Ectodermal cell (in vitro differentiated cells): ENCODE measurements at regions not wholly inside any gene's neighbourhood (a gene's known extent, or its start where the extent isn't known, plus 50 kb on each side); places are given as distances from the start of the nearest gene placed in this dataset.

Experiments
- H3K27ac ChIP-seq: 2 replicates; pipeline ENCODE4 v1.7.0; 2013; ENCODE audit warnings: mild to moderate bottlenecking, low read depth, low read length; ENCODE audit not compliant: insufficient read depth, poor library complexity, severe bottlenecking
- H3K27me3 ChIP-seq: 2 replicates; pipeline ENCODE4 v1.7.0; 2013; ENCODE audit warnings: mild to moderate bottlenecking, low read length; ENCODE audit not compliant: insufficient read depth, control insufficient read depth, poor library complexity, severe bottlenecking
- H3K36me3 ChIP-seq: one replicate; pipeline ENCODE4 v1.7.0; 2013; ENCODE audit warnings: low read length; ENCODE audit not compliant: control insufficient read depth, insufficient read depth
- H3K4me1 ChIP-seq: one replicate; pipeline ENCODE4 v1.7.0; 2013; ENCODE audit warnings: low read length; ENCODE audit not compliant: control insufficient read depth, insufficient read depth
- H3K4me3 ChIP-seq: 2 replicates; pipeline ENCODE4 v1.7.0; 2013; ENCODE audit warnings: low read depth, low read length, control low read depth; ENCODE audit not compliant: insufficient read depth
- H3K9me3 ChIP-seq: 2 replicates; pipeline ENCODE4 v1.7.0; 2013; ENCODE audit warnings: mild to moderate bottlenecking, low read length, moderate library complexity; ENCODE audit not compliant: control insufficient read depth
- WGBS, 2 experiments: methylation state at CpG; one replicate each; pipeline ENCODE4 v1.1.7; 2013; ENCODE audit warnings: missing lambda C conversion rate in 2 of 2; 5-methylcytosine and 5-hydroxymethylcytosine counted together

GRCh38 chr15:25067725-25068309 is 113.0 kb downstream of the SNRPN start:
- Histone ChIP-seq H3K36me3 (peaks cover 98% of the 10 kb centered on the region), H3K9me3 (peaks cover 24% of the 10 kb centered on the region), H3K27me3 (no peaks in the 10 kb centered on the region), H3K4me3 (no peak overlapping the region), H3K4me1 (no peaks in the 10 kb centered on the region), H3K27ac (no peak overlapping the region)
- WGBS, 2 experiments: 88 to 90% methylated on average over 12 of the region's 12 CpGs

- no peaks in the 10 kb centered on the region for H3K4me1 ChIP-seq
- 88 to 89% methylated on average over 10 of the region's 10 CpGs for WGBS, 2 experiments
- peaks cover 29% of the 10 kb centered on the region for H3K9me3 ChIP-seq
- no peaks in the 10 kb centered on the region for H3K27me3 ChIP-seq
- no peak overlapping the region for H3K27ac ChIP-seq
- no peak overlapping the region for H3K4me3 ChIP-seq
- H3K36me3 ChIP-seq: peaks cover 98% of the 10 kb centered on the region
Observed at GRCh38 chr15:25068696-25069095, 113.9 kb downstream of the SNRPN start.

- no peak overlapping the region for H3K27ac ChIP-seq
- no peaks in the 10 kb centered on the region for H3K4me1 ChIP-seq
- peaks cover 98% of the 10 kb centered on the region for H3K36me3 ChIP-seq
- peaks cover 36% of the 10 kb centered on the region for H3K9me3 ChIP-seq
- H3K27me3 ChIP-seq: no peaks in the 10 kb centered on the region
- 94 to 96% methylated on average over 10 of the region's 10 CpGs for WGBS, 2 experiments
- no peak overlapping the region for H3K4me3 ChIP-seq
Observed at GRCh38 chr15:25070353-25070963, 115.7 kb downstream of the SNRPN start.

- no peaks in the 10 kb centered on the region for H3K27me3 ChIP-seq
- 85 to 90% methylated on average over 11 of the region's 11 CpGs for WGBS, 2 experiments
- H3K9me3 ChIP-seq: peaks cover 27% of the 10 kb centered on the region
- H3K36me3 ChIP-seq: peaks cover 99% of the 10 kb centered on the region
- no peak overlapping the region for H3K27ac ChIP-seq
- H3K4me3 ChIP-seq: no peak overlapping the region
- H3K4me1 ChIP-seq: no peaks in the 10 kb centered on the region
Observed at GRCh38 chr15:25072857-25073476, 118.2 kb downstream of the SNRPN start.

GRCh38 chr15:25087137-25087536 is 132.3 kb downstream of the SNRPN start:
- Histone ChIP-seq H3K4me3 (no peak overlapping the region), H3K27ac (no peak overlapping the region), H3K9me3 (no peaks in the 10 kb centered on the region), H3K4me1 (no peaks in the 10 kb centered on the region), H3K36me3 (peaks cover 47% of the 10 kb centered on the region), H3K27me3 (no peaks in the 10 kb centered on the region)
- WGBS, 2 experiments: 78 to 87% methylated on average over 8 of the region's 8 CpGs

- 90% methylated on average over 8 of the region's 8 CpGs for WGBS, 2 experiments
- H3K36me3 ChIP-seq: peaks cover 52% of the 10 kb centered on the region
- no peaks in the 10 kb centered on the region for H3K9me3 ChIP-seq
- H3K4me1 ChIP-seq: no peaks in the 10 kb centered on the region
- no peak overlapping the region for H3K4me3 ChIP-seq
- no peaks in the 10 kb centered on the region for H3K27me3 ChIP-seq
- no peak overlapping the region for H3K27ac ChIP-seq
Observed at GRCh38 chr15:25088261-25088790, 133.5 kb downstream of the SNRPN start.

- Histone ChIP-seq H3K36me3 (peaks cover 59% of the 10 kb centered on the region), H3K27ac (no peak overlapping the region), H3K4me1 (no peaks in the 10 kb centered on the region), H3K4me3 (no peak overlapping the region), H3K9me3 (no peaks in the 10 kb centered on the region), H3K27me3 (no peaks in the 10 kb centered on the region)
- WGBS, 2 experiments: 86 to 87% methylated on average over 8 of the region's 8 CpGs
Observed at GRCh38 chr15:25089577-25089976, 134.8 kb downstream of the SNRPN start.

GRCh38 chr15:25090073-25090733 is 135.4 kb downstream of the SNRPN start:
- no peaks in the 10 kb centered on the region for H3K4me1 ChIP-seq
- WGBS, 2 experiments: 84 to 86% methylated on average over 8 of the region's 8 CpGs
- H3K27ac ChIP-seq: no peak overlapping the region
- peaks cover 65% of the 10 kb centered on the region for H3K36me3 ChIP-seq
- no peak overlapping the region for H3K4me3 ChIP-seq
- no peaks in the 10 kb centered on the region for H3K9me3 ChIP-seq
- no peaks in the 10 kb centered on the region for H3K27me3 ChIP-seq

- 86 to 88% methylated on average over 12 of the region's 12 CpGs for WGBS, 2 experiments
- Histone ChIP-seq H3K36me3 (peaks cover 56% of the 10 kb centered on the region), H3K4me3 (no peak overlapping the region), H3K4me1 (no peaks in the 10 kb centered on the region), H3K27ac (no peak overlapping the region), H3K27me3 (no peaks in the 10 kb centered on the region), H3K9me3 (no peaks in the 10 kb centered on the region)
Observed at GRCh38 chr15:25091421-25092158, 136.8 kb downstream of the SNRPN start.
